Gastrocnemius medialis (tissue), 4 donors: ENCODE measurements at regions not wholly inside any gene's neighbourhood (a gene's known extent, or its start where the extent isn't known, plus 50 kb on each side); places are given as distances from the start of the nearest gene placed in this dataset.

Experiments
- POLR2A ChIP-seq, 2 donors: fragments of 450-650 bp; IDR thresholded peaks; one replicate each; pipeline ENCODE4 v1.6.1; 2017; ENCODE audit warnings: antibody characterized with exemption in 2 of 2, mild to moderate bottlenecking in 2 of 2, moderate library complexity in 2 of 2
- TF ChIP-seq, protein P1 (sequence below), 5 experiments: fragments of 450-650 bp in 3 of 5; fragments of 200-600 bp in 2 of 5; sonication (generic) in 2 of 5; IDR thresholded peaks in 4 of 5; conservative IDR thresholded peaks in 1 of 5; 1 replicate in 4 of 5; 2 replicates in 1 of 5; pipeline ENCODE4 v1.5.1; 2016 to 2019; ENCODE audit warnings: antibody characterized with exemption in 5 of 5, mild to moderate bottlenecking in 3 of 5, moderate library complexity in 3 of 5

DNA sequence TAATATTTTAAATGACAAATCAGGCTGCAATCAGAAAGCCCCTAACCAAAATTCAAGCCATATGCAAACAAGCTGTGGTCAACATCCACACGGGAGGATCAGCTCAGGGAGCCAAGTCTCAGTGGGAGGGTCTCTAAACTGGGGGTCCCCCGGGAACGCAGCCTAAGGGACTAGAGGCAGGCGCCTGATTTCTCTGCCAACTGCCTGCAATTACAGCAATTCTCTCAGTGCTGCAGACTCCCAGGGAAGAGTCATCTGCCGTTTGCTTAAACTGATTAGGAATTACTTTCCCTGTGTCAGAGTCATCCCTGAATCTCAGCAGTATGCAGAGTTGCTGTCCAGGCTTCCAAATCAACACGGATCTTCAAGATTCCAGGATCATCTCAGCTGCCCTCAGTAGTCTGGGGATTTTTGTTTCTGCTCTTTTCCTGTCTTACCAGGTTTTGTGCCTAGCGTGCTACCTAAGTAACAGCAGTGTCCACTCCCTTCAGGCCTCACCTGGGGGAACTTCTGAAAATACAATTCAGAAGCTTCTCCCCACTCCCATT is 247.8 kb downstream of the RRAGC start:
- TF ChIP-seq POLR2A (IDR thresholded peaks at IDR 0.05) = no peak
- TF ChIP-seq, protein P1, sequence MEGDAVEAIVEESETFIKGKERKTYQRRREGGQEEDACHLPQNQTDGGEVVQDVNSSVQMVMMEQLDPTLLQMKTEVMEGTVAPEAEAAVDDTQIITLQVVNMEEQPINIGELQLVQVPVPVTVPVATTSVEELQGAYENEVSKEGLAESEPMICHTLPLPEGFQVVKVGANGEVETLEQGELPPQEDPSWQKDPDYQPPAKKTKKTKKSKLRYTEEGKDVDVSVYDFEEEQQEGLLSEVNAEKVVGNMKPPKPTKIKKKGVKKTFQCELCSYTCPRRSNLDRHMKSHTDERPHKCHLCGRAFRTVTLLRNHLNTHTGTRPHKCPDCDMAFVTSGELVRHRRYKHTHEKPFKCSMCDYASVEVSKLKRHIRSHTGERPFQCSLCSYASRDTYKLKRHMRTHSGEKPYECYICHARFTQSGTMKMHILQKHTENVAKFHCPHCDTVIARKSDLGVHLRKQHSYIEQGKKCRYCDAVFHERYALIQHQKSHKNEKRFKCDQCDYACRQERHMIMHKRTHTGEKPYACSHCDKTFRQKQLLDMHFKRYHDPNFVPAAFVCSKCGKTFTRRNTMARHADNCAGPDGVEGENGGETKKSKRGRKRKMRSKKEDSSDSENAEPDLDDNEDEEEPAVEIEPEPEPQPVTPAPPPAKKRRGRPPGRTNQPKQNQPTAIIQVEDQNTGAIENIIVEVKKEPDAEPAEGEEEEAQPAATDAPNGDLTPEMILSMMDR (IDR thresholded peaks at IDR 0.05 in 4 of 5, conservative IDR thresholded peaks at IDR 0.05 in 1 of 5) = no peak
